Urinary bladder (tissue), 3 donors: ENCODE measurements at regions not wholly inside any gene's neighbourhood (a gene's known extent, or its start where the extent isn't known, plus 50 kb on each side); places are given as distances from the start of the nearest gene placed in this dataset.
"Not testable (repeated sequence)": the region's sequence is repeated elsewhere in the genome, so short reads cannot be mapped to it uniquely, and the experiment has no call there.

Source experiments
- DNase-seq: peaks from one replicate; pipeline ENCODE4 v3.0.0-alpha.2; 2015; ENCODE audit errors: extremely low spot score
- H3K27ac ChIP-seq: one replicate; pipeline ENCODE4 v1.5.1; 2013; ENCODE audit warnings: low read depth, mild to moderate bottlenecking, moderate library complexity
- H3K36me3 ChIP-seq: one replicate; pipeline ENCODE4 v1.6.1; 2013; ENCODE audit warnings: mild to moderate bottlenecking, moderate library complexity; ENCODE audit not compliant: insufficient read depth
- H3K4me1 ChIP-seq: one replicate; pipeline ENCODE4 v1.6.1; 2013; ENCODE audit warnings: mild to moderate bottlenecking, moderate library complexity; ENCODE audit not compliant: insufficient read depth
- H3K4me3 ChIP-seq: one replicate; pipeline ENCODE4 v1.5.1; 2013; ENCODE audit warnings: low read depth, low read length
- WGBS: extraction: QIAGEN DNeasy Blood & Tissue Kit; methylation state at CpG from one replicate; pipeline ENCODE4 v1.1.7; 2013; 5-methylcytosine and 5-hydroxymethylcytosine counted together
- donor health status: healthy with polysubstance abuse.
- donor health status: healthy.

GRCh38 chr3:71925511-71926261, 140.7 kb upstream of the PROK2 start:
- not testable (repeated sequence) for DNase-seq, H3K27ac ChIP-seq, H3K36me3 ChIP-seq, H3K4me1 ChIP-seq, H3K4me3 ChIP-seq
- 81% methylated on average over 12 of the region's 13 CpGs for WGBS

GRCh38 chr3:71924721-71925120, 139.8 kb upstream of the PROK2 start:
- H3K36me3 ChIP-seq: no peaks in the 10 kb centered on the region
- no peak overlapping the region for H3K27ac ChIP-seq
- 78% methylated on average over 2 of the region's 2 CpGs for WGBS
- DNase-seq: no peak
- no peaks in the 10 kb centered on the region for H3K4me1 ChIP-seq
- no peak overlapping the region for H3K4me3 ChIP-seq

GRCh38 chr3:71921036-71921435, 136.1 kb upstream of the PROK2 start:
- H3K36me3 ChIP-seq: no peaks in the 10 kb centered on the region
- no peaks in the 10 kb centered on the region for H3K4me1 ChIP-seq
- no peak overlapping the region for H3K27ac ChIP-seq
- no peak overlapping the region for H3K4me3 ChIP-seq
- DNase-seq: no peak
- 90% methylated on average over 1 of the region's 1 CpG for WGBS

- Histone ChIP-seq H3K4me1 (no peaks in the 10 kb centered on the region), H3K4me3 (no peak overlapping the region), H3K27ac (no peak overlapping the region), H3K36me3 (no peaks in the 10 kb centered on the region)
- DNase-seq: no peak
- 77% methylated on average over 3 of the region's 3 CpGs for WGBS
These were observed 134.6 kb upstream of the PROK2 start for GRCh38 chr3:71919572-71919971.

GRCh38 chr3:71917545-71917944, 132.6 kb upstream of the PROK2 start:
- Histone ChIP-seq H3K4me1 (no peaks in the 10 kb centered on the region), H3K36me3 (no peaks in the 10 kb centered on the region), H3K4me3 (no peak overlapping the region), H3K27ac (no peak overlapping the region)
- DNase-seq: no peak
- 72% methylated on average over 2 of the region's 2 CpGs for WGBS

- no peak overlapping the region for H3K27ac ChIP-seq
- no peak for DNase-seq
- H3K36me3 ChIP-seq: no peaks in the 10 kb centered on the region
- no peaks in the 10 kb centered on the region for H3K4me1 ChIP-seq
- 37% methylated on average over 5 of the region's 5 CpGs for WGBS
- no peak overlapping the region for H3K4me3 ChIP-seq
These were observed 131.9 kb upstream of the PROK2 start for GRCh38 chr3:71916747-71917369.

- H3K4me1 ChIP-seq: no peaks in the 10 kb centered on the region
- DNase-seq: no peak
- 62% methylated on average over 7 of the region's 7 CpGs for WGBS
- H3K36me3 ChIP-seq: no peaks in the 10 kb centered on the region
- no peak overlapping the region for H3K4me3 ChIP-seq
- no peak overlapping the region for H3K27ac ChIP-seq
These were observed 128.0 kb upstream of the PROK2 start for GRCh38 chr3:71912839-71913495.

GRCh38 chr3:71910108-71910507, 125.2 kb upstream of the PROK2 start:
- no peak for DNase-seq
- H3K27ac ChIP-seq: no peak overlapping the region
- WGBS: 86% methylated on average over 4 of the region's 4 CpGs
- H3K4me3 ChIP-seq: no peak overlapping the region
- no peaks in the 10 kb centered on the region for H3K36me3 ChIP-seq
- H3K4me1 ChIP-seq: no peaks in the 10 kb centered on the region

GRCh38 chr3:71907996-71908395, 123.0 kb upstream of the PROK2 start:
- H3K4me3 ChIP-seq: no peak overlapping the region

GRCh38 chr3:71906976-71907375, 122.0 kb upstream of the PROK2 start:
- 87% methylated on average over 3 of the region's 3 CpGs for WGBS
- no peaks in the 10 kb centered on the region for H3K4me1 ChIP-seq
- no peak overlapping the region for H3K27ac ChIP-seq
- no peak for DNase-seq
- no peak overlapping the region for H3K4me3 ChIP-seq
- no peaks in the 10 kb centered on the region for H3K36me3 ChIP-seq

More at GRCh38 chr3:71907996-71908395, 123.0 kb upstream of the PROK2 start:
- no peak for DNase-seq
- WGBS: 36% methylated on average over 14 of the region's 14 CpGs
- no peak overlapping the region for H3K27ac ChIP-seq
- H3K36me3 ChIP-seq: no peaks in the 10 kb centered on the region
- no peaks in the 10 kb centered on the region for H3K4me1 ChIP-seq

- DNase-seq: no peak
- 77% methylated on average over 5 of the region's 5 CpGs for WGBS
- H3K36me3 ChIP-seq: no peaks in the 10 kb centered on the region
- no peak overlapping the region for H3K27ac ChIP-seq
- no peak overlapping the region for H3K4me3 ChIP-seq
- no peaks in the 10 kb centered on the region for H3K4me1 ChIP-seq
These were observed 120.5 kb upstream of the PROK2 start for GRCh38 chr3:71905426-71905825.

GRCh38 chr3:71903936-71904335, 119.0 kb upstream of the PROK2 start:
- Histone ChIP-seq H3K36me3 (no peaks in the 10 kb centered on the region), H3K4me3 (no peak overlapping the region), H3K27ac (no peak overlapping the region), H3K4me1 (no peaks in the 10 kb centered on the region)
- no peak for DNase-seq
- 93% methylated on average over 6 of the region's 6 CpGs for WGBS

GRCh38 chr3:71903112-71903495, 118.2 kb upstream of the PROK2 start:
- 21% methylated on average over 2 of the region's 2 CpGs for WGBS
- Histone ChIP-seq H3K4me1 (no peaks in the 10 kb centered on the region), H3K27ac (no peak overlapping the region), H3K36me3 (no peaks in the 10 kb centered on the region), H3K4me3 (no peak overlapping the region)
- no peak for DNase-seq
